OCI-LY1 (cell line): ENCODE measurements at regions not wholly inside any gene's neighbourhood (a gene's known extent, or its start where the extent isn't known, plus 50 kb on each side); places are given as distances from the start of the nearest gene placed in this dataset.

Experiments
- H2AFZ ChIP-seq: fragments of 200-600 bp; sonication (generic), shearing (Covaris generic); 2 replicates; pipeline ENCODE4 v1.6.0; 2014; ENCODE audit warnings: antibody characterized with exemption, mild to moderate bottlenecking, low read length
- H3F3A ChIP-seq: fragments of 200-600 bp; sonication (generic), shearing (Covaris generic); 2 replicates; pipeline ENCODE4 v1.6.0; 2014; ENCODE audit warnings: mild to moderate bottlenecking, antibody characterized with exemption, low read length, moderate library complexity; ENCODE audit not compliant: insufficient read depth
- H3K27ac ChIP-seq: fragments of 200-600 bp; sonication (generic); 2 replicates; pipeline ENCODE4 v1.5.1; 2014; ENCODE audit warnings: low read length, mixed run types, mild to moderate bottlenecking, low read depth; ENCODE audit not compliant: poor library complexity, severe bottlenecking
- H3K27me3 ChIP-seq: fragments of 200-600 bp; sonication (generic); 2 replicates; pipeline ENCODE4 v1.6.0; 2014; ENCODE audit warnings: antibody characterized with exemption, mild to moderate bottlenecking, low read length, moderate library complexity; ENCODE audit not compliant: insufficient read depth
- H3K36me3 ChIP-seq: fragments of 200-600 bp; sonication (generic); 2 replicates; pipeline ENCODE4 v1.6.1; 2014; ENCODE audit warnings: mild to moderate bottlenecking, antibody characterized with exemption, low read length, moderate library complexity, mixed read lengths; ENCODE audit not compliant: insufficient read depth
- H3K4me1 ChIP-seq: fragments of 200-600 bp; sonication (generic); 2 replicates; pipeline ENCODE4 v1.5.1; 2014; ENCODE audit warnings: mild to moderate bottlenecking, low read length, moderate library complexity; ENCODE audit not compliant: insufficient read depth, severe bottlenecking
- H3K4me2 ChIP-seq: fragments of 200-600 bp; sonication (generic), shearing (Covaris generic); 2 replicates; pipeline ENCODE4 v1.6.1; 2014; ENCODE audit warnings: low read length
- H3K4me3 ChIP-seq: fragments of 200-600 bp; sonication (generic); 2 replicates; pipeline ENCODE4 v1.5.1; 2014; ENCODE audit warnings: low read length, low read depth, mild to moderate bottlenecking, mixed read lengths; ENCODE audit not compliant: poor library complexity, severe bottlenecking
- H3K79me2 ChIP-seq: fragments of 200-600 bp; shearing (Covaris generic); 2 replicates; pipeline ENCODE4 v1.6.1; 2016; ENCODE audit warnings: mixed run types, low read length, mixed read lengths; ENCODE audit not compliant: insufficient read depth
- H3K9ac ChIP-seq: fragments of 200-600 bp; sonication (generic), shearing (Covaris generic); 2 replicates; pipeline ENCODE4 v1.6.1; 2014; ENCODE audit warnings: mild to moderate bottlenecking, low read length, mixed read lengths
- H3K9me2 ChIP-seq: fragments of 200-600 bp; sonication (generic), shearing (Covaris generic); 2 replicates; pipeline ENCODE4 v1.6.1; 2014; ENCODE audit warnings: low read depth, mild to moderate bottlenecking, low read length, mixed read lengths
- H3K9me3 ChIP-seq: fragments of 200-600 bp; shearing (Covaris generic); 2 replicates; pipeline ENCODE4 v1.6.1; 2014; ENCODE audit warnings: low read length, mixed read lengths
- H4K20me1 ChIP-seq: fragments of 200-600 bp; sonication (generic), shearing (Covaris generic); 2 replicates; pipeline ENCODE4 v1.6.0; 2016; ENCODE audit warnings: mild to moderate bottlenecking, low read length; ENCODE audit not compliant: insufficient read depth
- EZH2 ChIP-seq: fragments of 200-600 bp; sonication (generic), shearing (Covaris generic); IDR thresholded peaks from 2 replicates; pipeline ENCODE4 v1.8.0; 2017; ENCODE audit warnings: borderline replicate concordance, mixed run types, mild to moderate bottlenecking, antibody characterized with exemption, low read length, moderate library complexity, mixed read lengths
- TF ChIP-seq, protein P1 (sequence below): fragments of 200-600 bp; sonication (generic), shearing (Covaris generic); IDR thresholded peaks from 2 replicates; pipeline ENCODE4 v1.5.1; 2017; ENCODE audit warnings: mild to moderate bottlenecking, antibody characterized with exemption, low read length, moderate library complexity, mixed read lengths

DNA sequence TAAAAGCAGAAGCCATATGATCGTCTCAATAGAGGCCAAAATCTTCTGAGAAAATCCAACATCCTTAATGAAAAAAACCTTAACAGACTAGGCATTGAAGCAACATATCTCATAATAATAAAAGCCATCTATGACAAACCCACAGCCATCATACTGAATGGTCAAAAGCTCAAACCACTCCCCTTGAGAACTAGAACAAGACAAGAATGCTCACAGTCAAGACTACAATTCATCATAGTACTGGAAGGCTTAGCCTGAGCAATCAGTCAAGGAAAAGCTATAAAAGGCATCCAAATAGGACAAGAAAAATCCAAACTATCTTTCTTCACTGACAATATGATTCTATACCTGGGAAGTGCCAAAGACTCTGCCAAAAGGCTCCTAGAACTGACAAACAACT is 2668.2 kb upstream of the PCDH20 start:
- TF ChIP-seq, protein P1, sequence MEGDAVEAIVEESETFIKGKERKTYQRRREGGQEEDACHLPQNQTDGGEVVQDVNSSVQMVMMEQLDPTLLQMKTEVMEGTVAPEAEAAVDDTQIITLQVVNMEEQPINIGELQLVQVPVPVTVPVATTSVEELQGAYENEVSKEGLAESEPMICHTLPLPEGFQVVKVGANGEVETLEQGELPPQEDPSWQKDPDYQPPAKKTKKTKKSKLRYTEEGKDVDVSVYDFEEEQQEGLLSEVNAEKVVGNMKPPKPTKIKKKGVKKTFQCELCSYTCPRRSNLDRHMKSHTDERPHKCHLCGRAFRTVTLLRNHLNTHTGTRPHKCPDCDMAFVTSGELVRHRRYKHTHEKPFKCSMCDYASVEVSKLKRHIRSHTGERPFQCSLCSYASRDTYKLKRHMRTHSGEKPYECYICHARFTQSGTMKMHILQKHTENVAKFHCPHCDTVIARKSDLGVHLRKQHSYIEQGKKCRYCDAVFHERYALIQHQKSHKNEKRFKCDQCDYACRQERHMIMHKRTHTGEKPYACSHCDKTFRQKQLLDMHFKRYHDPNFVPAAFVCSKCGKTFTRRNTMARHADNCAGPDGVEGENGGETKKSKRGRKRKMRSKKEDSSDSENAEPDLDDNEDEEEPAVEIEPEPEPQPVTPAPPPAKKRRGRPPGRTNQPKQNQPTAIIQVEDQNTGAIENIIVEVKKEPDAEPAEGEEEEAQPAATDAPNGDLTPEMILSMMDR, result no peak
- no peak for TF ChIP-seq EZH2

DNA sequence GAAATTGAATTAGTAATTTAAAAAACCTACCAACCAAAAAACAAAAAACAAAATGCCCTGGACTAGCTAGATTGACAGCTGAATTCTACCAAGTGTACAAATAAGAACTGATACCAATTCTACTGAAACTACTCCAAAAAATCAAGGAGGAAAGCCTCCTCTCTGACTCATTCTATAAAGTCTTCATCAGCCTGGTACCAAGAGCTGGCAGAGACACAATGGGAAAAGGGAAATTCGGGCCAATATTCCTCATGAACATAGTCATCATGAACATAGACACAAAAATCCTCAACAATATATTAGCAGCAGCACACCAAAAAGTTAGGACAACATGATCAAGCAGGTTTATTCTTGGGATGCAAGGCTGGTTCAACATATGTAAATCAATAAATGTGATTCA is 2667.7 kb upstream of the PCDH20 start:
- Histone ChIP-seq H3K36me3 (no peaks in the 10 kb centered on the region), H3K9me3 (no peaks in the 10 kb centered on the region), H3K9ac (no peak overlapping the region), H3K4me2 (no peak overlapping the region), H2AFZ (no peak overlapping the region), H3K4me3 (no peak overlapping the region), H3K27ac (no peak overlapping the region), H4K20me1 (no peaks in the 10 kb centered on the region), H3K27me3 (no peaks in the 10 kb centered on the region), H3F3A (no peaks in the 10 kb centered on the region), H3K79me2 (no peaks in the 10 kb centered on the region), H3K4me1 (no peaks in the 10 kb centered on the region), H3K9me2 (no peaks in the 10 kb centered on the region)
- TF ChIP-seq EZH2, result no peak
- TF ChIP-seq, protein P1, result no peak

More for the DNA sequence above, 2668.2 kb upstream of the PCDH20 start:
- Histone ChIP-seq H3K9me2 (no peaks in the 10 kb centered on the region), H3K27ac (no peak overlapping the region), H3K9me3 (no peaks in the 10 kb centered on the region), H3F3A (no peaks in the 10 kb centered on the region), H3K79me2 (no peaks in the 10 kb centered on the region), H3K9ac (no peak overlapping the region), H2AFZ (no peak overlapping the region), H3K4me2 (no peak overlapping the region), H3K27me3 (no peaks in the 10 kb centered on the region), H3K4me3 (no peak overlapping the region), H3K4me1 (no peaks in the 10 kb centered on the region), H4K20me1 (no peaks in the 10 kb centered on the region), H3K36me3 (no peaks in the 10 kb centered on the region)

DNA sequence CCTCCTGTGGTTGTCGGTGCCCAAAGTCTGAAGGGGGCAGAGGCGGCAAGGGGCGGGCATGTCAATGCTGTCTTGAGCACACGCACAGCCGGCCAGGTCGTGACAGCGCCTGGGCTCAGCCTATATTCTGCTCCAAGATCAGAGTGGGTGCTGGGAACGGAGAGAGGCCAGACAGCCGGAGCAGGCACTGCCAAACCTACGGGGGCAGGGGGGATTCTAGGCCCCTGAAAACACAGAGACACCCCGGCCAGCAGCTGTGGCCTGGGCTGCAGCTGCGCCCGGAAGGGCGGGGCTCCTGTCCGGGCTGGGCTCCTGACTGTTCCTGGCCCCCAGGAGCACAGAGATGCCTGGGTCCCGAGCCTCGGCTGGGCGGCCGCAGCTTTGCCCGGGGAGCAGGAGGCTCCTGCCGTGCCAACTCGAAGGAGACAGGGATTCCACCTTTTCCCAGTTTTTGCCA is 2662.9 kb upstream of the PCDH20 start:
- Histone ChIP-seq H3K36me3 (no peaks in the 10 kb centered on the region), H3K27ac (no peak overlapping the region), H3K9me3 (no peaks in the 10 kb centered on the region), H3K27me3 (no peaks in the 10 kb centered on the region), H3K4me2 (no peak overlapping the region), H3F3A (no peaks in the 10 kb centered on the region), H3K4me1 (no peaks in the 10 kb centered on the region), H3K9ac (no peak overlapping the region), H2AFZ (no peak overlapping the region), H3K9me2 (no peaks in the 10 kb centered on the region), H3K79me2 (no peaks in the 10 kb centered on the region), H3K4me3 (no peak overlapping the region), H4K20me1 (no peaks in the 10 kb centered on the region)
- no peak for TF ChIP-seq EZH2
- TF ChIP-seq, protein P1, result no peak
